PFSK-1 (cell line): ENCODE measurements at regions not wholly inside any gene's neighbourhood (a gene's known extent, or its start where the extent isn't known, plus 50 kb on each side); places are given as distances from the start of the nearest gene placed in this dataset.

Source experiments
- FOXP2 ChIP-seq: optimal IDR thresholded peaks from 2 replicates; pipeline ENCODE3; 2011; ENCODE audit warnings: borderline replicate concordance, control low read depth, inconsistent platforms; ENCODE audit not compliant: insufficient read depth; ENCODE audit errors: extremely low read length, extremely low read depth
- POLR2AphosphoS5 ChIP-seq: IDR thresholded peaks from 2 replicates; pipeline ENCODE4 v1.6.1; 2012; ENCODE audit warnings: low read depth, mild to moderate bottlenecking, control low read depth, low read length, moderate library complexity
- REST ChIP-seq, 2 experiments: IDR thresholded peaks; 2 replicates each; pipeline versions ENCODE4 v1.6.1 to v1.8.0; 2011 to 2012; ENCODE audit warnings: low read depth in 2 of 2, low read length in 2 of 2, control low read depth in 1 of 2, inconsistent platforms in 1 of 2, mild to moderate bottlenecking in 1 of 2, moderate library complexity in 1 of 2; ENCODE audit not compliant: insufficient read depth in 1 of 2
- SIN3A ChIP-seq: IDR thresholded peaks from 2 replicates; pipeline ENCODE4 v1.6.1; 2012; ENCODE audit warnings: mild to moderate bottlenecking, low read length, moderate library complexity, borderline replicate concordance; ENCODE audit not compliant: insufficient read depth
- TAF1 ChIP-seq: IDR thresholded peaks from 2 replicates; pipeline ENCODE4 v1.6.1; 2012; ENCODE audit warnings: low read length, control low read depth, borderline replicate concordance; ENCODE audit not compliant: insufficient read depth

- no peak for TF ChIP-seq FOXP2
- no peak for TF ChIP-seq TAF1
- no peak for TF ChIP-seq POLR2AphosphoS5
- no peak for TF ChIP-seq SIN3A
- no peak for TF ChIP-seq REST (IDR thresholded peaks at IDR 0.05; ENCODE audit: insufficient read depth in 1 of 2, low read depth in 2 of 2, low read length in 2 of 2)
These were observed 1100.9 kb upstream of the CDH6 start for GRCh38 chr5:30092548-30092947.

- no peak for TF ChIP-seq REST (IDR thresholded peaks at IDR 0.05; ENCODE audit: insufficient read depth in 1 of 2, low read depth in 2 of 2, low read length in 2 of 2)
- no peak for TF ChIP-seq POLR2AphosphoS5
- no peak for TF ChIP-seq FOXP2
- TF ChIP-seq TAF1, result no peak
- TF ChIP-seq SIN3A, result no peak
These were observed 1123.8 kb upstream of the CDH6 start for GRCh38 chr5:30069441-30070263.

GRCh38 chr5:30063503-30063902, 1130.0 kb upstream of the CDH6 start:
- TF ChIP-seq FOXP2, result no peak
- TF ChIP-seq POLR2AphosphoS5, result no peak
- TF ChIP-seq SIN3A, result no peak
- no peak for TF ChIP-seq TAF1
- TF ChIP-seq REST (IDR thresholded peaks at IDR 0.05; ENCODE audit: insufficient read depth in 1 of 2, low read depth in 2 of 2, low read length in 2 of 2), result no peak

GRCh38 chr5:30051976-30052375, 1141.5 kb upstream of the CDH6 start:
- TF ChIP-seq REST (IDR thresholded peaks at IDR 0.05; ENCODE audit: insufficient read depth in 1 of 2, low read depth in 2 of 2, low read length in 2 of 2) (no peak), POLR2AphosphoS5 (no peak), FOXP2 (no peak), TAF1 (no peak), SIN3A (no peak)
